ENCODE measurements at regions not wholly inside any gene's neighbourhood (a gene's known extent, or its start where the extent isn't known, plus 50 kb on each side); places are given as distances from the start of the nearest gene placed in this dataset.

DNA sequence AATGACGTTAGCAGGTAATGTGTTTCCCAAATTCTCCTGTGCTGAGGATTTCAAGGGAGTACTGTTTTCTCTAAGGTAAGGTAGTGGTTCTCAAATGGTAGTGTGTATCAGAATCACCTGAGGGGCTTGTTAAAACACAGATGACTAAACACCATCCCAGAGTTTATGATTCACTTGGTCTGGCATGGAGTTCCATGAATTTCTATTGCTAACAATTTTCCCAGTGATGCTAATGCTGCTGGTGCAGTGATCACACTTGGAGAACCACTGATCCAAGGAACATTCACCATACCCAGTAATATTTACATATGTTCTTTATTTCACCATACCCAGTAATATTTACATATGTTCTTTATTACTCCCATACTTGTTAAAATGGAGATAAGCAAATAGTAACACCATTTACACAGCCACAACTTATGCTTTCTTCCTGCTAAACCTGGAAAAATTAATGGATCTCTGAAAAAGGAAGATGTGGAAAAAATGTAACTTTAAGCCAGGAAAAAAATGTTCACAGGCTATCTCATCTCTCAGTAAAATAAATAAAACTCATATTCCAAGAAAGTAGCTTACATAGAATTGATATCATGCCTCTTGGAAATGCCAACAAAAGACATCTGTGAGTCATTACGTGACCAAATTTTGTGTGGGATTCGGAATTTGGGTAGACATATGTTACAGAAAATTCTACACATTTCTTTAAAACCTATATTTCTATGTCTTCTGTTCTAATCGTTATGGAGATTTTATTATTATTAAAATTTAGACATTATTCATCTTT is 129.5 kb downstream of the MMUT start:
- Histone ChIP-seq H3K9me3 (ENCODE audit: control insufficient read depth in 4 of 4, low read length in 3 of 4) (peaks cover 0 to 2% (median 0%) of the 10 kb centered on the region in 4 donors), H3K27me3 (ENCODE audit: control insufficient read depth in 4 of 4, insufficient read depth in 4 of 4, low read length in 3 of 4) (no peaks in the 10 kb centered on the region), H3K4me3 (ENCODE audit: low read depth in 1 of 3, low read length in 3 of 3) (no peak overlapping the region), H3K9ac (ENCODE audit: low read depth in 1 of 2, low read length in 2 of 2) (no peak overlapping the region), H3K36me3 (ENCODE audit: control insufficient read depth in 4 of 4, insufficient read depth in 3 of 4, low read depth in 1 of 4, low read length in 3 of 4) (no peaks in the 10 kb centered on the region), H3K4me1 (ENCODE audit: control insufficient read depth in 4 of 4, insufficient read depth in 4 of 4, low read length in 3 of 4) (no peaks in the 10 kb centered on the region), H3K27ac (ENCODE audit: low read depth in 1 of 2, low read length in 2 of 2) (no peak overlapping the region)
- WGBS: 69% methylated on average over 4 of the region's 4 CpGs
- TF ChIP-seq RAD21 (IDR thresholded peaks at IDR 0.05) (no peak), GABPA (IDR thresholded peaks at IDR 0.05 in 1 of 2, conservative IDR thresholded peaks at IDR 0.05 in 1 of 2) (no peak), YY1 (IDR thresholded peaks at IDR 0.05) (no peak), JUND (IDR thresholded peaks at IDR 0.05) (no peak), FOXA2 (IDR thresholded peaks at IDR 0.05) (no peak), EGR1 (IDR thresholded peaks at IDR 0.05; ENCODE audit: low read depth in 2 of 2) (no peak), HNF4A (conservative IDR thresholded peaks at IDR 0.05) (no peak), RXRA (IDR thresholded peaks at IDR 0.05) (no peak), HNF4G (IDR thresholded peaks at IDR 0.05) (no peak), FOXA1 (IDR thresholded peaks at IDR 0.05) (no peak), TAF1 (conservative IDR thresholded peaks at IDR 0.05) (no peak), NR2F2 (IDR thresholded peaks at IDR 0.05) (no peak), SP1 (IDR thresholded peaks at IDR 0.05) (no peak)
- TF ChIP-seq, protein P1, sequence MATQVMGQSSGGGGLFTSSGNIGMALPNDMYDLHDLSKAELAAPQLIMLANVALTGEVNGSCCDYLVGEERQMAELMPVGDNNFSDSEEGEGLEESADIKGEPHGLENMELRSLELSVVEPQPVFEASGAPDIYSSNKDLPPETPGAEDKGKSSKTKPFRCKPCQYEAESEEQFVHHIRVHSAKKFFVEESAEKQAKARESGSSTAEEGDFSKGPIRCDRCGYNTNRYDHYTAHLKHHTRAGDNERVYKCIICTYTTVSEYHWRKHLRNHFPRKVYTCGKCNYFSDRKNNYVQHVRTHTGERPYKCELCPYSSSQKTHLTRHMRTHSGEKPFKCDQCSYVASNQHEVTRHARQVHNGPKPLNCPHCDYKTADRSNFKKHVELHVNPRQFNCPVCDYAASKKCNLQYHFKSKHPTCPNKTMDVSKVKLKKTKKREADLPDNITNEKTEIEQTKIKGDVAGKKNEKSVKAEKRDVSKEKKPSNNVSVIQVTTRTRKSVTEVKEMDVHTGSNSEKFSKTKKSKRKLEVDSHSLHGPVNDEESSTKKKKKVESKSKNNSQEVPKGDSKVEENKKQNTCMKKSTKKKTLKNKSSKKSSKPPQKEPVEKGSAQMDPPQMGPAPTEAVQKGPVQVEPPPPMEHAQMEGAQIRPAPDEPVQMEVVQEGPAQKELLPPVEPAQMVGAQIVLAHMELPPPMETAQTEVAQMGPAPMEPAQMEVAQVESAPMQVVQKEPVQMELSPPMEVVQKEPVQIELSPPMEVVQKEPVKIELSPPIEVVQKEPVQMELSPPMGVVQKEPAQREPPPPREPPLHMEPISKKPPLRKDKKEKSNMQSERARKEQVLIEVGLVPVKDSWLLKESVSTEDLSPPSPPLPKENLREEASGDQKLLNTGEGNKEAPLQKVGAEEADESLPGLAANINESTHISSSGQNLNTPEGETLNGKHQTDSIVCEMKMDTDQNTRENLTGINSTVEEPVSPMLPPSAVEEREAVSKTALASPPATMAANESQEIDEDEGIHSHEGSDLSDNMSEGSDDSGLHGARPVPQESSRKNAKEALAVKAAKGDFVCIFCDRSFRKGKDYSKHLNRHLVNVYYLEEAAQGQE (IDR thresholded peaks at IDR 0.05): no peak
- TF ChIP-seq, protein P2, sequence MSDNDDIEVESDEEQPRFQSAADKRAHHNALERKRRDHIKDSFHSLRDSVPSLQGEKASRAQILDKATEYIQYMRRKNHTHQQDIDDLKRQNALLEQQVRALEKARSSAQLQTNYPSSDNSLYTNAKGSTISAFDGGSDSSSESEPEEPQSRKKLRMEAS (IDR thresholded peaks at IDR 0.05): no peak
- TF ChIP-seq, protein P3, sequence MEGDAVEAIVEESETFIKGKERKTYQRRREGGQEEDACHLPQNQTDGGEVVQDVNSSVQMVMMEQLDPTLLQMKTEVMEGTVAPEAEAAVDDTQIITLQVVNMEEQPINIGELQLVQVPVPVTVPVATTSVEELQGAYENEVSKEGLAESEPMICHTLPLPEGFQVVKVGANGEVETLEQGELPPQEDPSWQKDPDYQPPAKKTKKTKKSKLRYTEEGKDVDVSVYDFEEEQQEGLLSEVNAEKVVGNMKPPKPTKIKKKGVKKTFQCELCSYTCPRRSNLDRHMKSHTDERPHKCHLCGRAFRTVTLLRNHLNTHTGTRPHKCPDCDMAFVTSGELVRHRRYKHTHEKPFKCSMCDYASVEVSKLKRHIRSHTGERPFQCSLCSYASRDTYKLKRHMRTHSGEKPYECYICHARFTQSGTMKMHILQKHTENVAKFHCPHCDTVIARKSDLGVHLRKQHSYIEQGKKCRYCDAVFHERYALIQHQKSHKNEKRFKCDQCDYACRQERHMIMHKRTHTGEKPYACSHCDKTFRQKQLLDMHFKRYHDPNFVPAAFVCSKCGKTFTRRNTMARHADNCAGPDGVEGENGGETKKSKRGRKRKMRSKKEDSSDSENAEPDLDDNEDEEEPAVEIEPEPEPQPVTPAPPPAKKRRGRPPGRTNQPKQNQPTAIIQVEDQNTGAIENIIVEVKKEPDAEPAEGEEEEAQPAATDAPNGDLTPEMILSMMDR (IDR thresholded peaks at IDR 0.05; ENCODE audit: low read depth, low read length, missing input control): no peak
- TF ChIP-seq, protein P4, sequence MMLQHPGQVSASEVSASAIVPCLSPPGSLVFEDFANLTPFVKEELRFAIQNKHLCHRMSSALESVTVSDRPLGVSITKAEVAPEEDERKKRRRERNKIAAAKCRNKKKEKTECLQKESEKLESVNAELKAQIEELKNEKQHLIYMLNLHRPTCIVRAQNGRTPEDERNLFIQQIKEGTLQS (IDR thresholded peaks at IDR 0.05): no peak
- TF ChIP-seq, protein P5, sequence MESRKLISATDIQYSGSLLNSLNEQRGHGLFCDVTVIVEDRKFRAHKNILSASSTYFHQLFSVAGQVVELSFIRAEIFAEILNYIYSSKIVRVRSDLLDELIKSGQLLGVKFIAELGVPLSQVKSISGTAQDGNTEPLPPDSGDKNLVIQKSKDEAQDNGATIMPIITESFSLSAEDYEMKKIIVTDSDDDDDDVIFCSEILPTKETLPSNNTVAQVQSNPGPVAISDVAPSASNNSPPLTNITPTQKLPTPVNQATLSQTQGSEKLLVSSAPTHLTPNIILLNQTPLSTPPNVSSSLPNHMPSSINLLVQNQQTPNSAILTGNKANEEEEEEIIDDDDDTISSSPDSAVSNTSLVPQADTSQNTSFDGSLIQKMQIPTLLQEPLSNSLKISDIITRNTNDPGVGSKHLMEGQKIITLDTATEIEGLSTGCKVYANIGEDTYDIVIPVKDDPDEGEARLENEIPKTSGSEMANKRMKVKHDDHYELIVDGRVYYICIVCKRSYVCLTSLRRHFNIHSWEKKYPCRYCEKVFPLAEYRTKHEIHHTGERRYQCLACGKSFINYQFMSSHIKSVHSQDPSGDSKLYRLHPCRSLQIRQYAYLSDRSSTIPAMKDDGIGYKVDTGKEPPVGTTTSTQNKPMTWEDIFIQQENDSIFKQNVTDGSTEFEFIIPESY (IDR thresholded peaks at IDR 0.05): no peak
- DNase-seq (ENCODE audit: low spot score): no peak

Measured in liver (tissue), 8 donors.